Natural killer cell (primary cell): ENCODE measurements at regions not wholly inside any gene's neighbourhood (a gene's known extent, or its start where the extent isn't known, plus 50 kb on each side); places are given as distances from the start of the nearest gene placed in this dataset.

Source experiments
- ATAC-seq, 3 donors: fragments of 150-1000 bp in 2 of 3; fragments of 200-7000 bp in 1 of 3; cut with Tn5 transposase; 1 replicate in 1 of 3; 2 replicates in 2 of 3; pipeline ENCODE4 v1.10.0; 2021; ENCODE audit warnings: mild to moderate bottlenecking in 2 of 3, moderate library complexity in 2 of 3
- DNase-seq, 2 donors: peaks; one replicate each; pipeline versions ENCODE4 v3.0.0 to v3.0.0-alpha.2; 2013 to 2021; ENCODE audit warnings: mixed read lengths in 1 of 2
- H3K27ac ChIP-seq: one replicate; pipeline ENCODE4 v1.5.1; 2013; ENCODE audit warnings: mild to moderate bottlenecking, low read length
- H3K27me3 ChIP-seq: one replicate; pipeline ENCODE4 v1.6.1; 2013; ENCODE audit warnings: low read length; ENCODE audit not compliant: control insufficient read depth, insufficient read depth
- H3K36me3 ChIP-seq: one replicate; pipeline ENCODE4 v1.6.1; 2013; ENCODE audit warnings: low read length; ENCODE audit not compliant: control insufficient read depth, insufficient read depth
- H3K4me1 ChIP-seq: one replicate; pipeline ENCODE4 v1.6.1; 2013; ENCODE audit warnings: low read length; ENCODE audit not compliant: control insufficient read depth, insufficient read depth
- H3K4me3 ChIP-seq: one replicate; pipeline ENCODE4 v1.5.1; 2013; ENCODE audit warnings: low read length
- H3K9me3 ChIP-seq: one replicate; pipeline ENCODE4 v1.6.1; 2013; ENCODE audit warnings: low read length; ENCODE audit not compliant: control insufficient read depth, insufficient read depth
- H3K27ac Mint-ChIP-seq, 2 donors: one replicate each; pipeline ENCODE4 v1.8.0; 2022; ENCODE audit warnings: mild to moderate bottlenecking in 2 of 2, mixed read lengths in 2 of 2, moderate library complexity in 1 of 2
- H3K27me3 Mint-ChIP-seq, 2 donors: one replicate each; pipeline ENCODE4 v1.8.0; 2022; ENCODE audit warnings: low read depth in 2 of 2, mixed read lengths in 2 of 2
- H3K36me3 Mint-ChIP-seq: one replicate; pipeline ENCODE4 v1.8.0; 2022; ENCODE audit warnings: mixed read lengths
- H3K4me1 Mint-ChIP-seq, 2 donors: one replicate each; pipeline ENCODE4 v1.8.0; 2022; ENCODE audit warnings: mixed read lengths in 2 of 2
- H3K4me3 Mint-ChIP-seq: one replicate; pipeline ENCODE4 v1.8.0; 2022; ENCODE audit warnings: mild to moderate bottlenecking, moderate library complexity, mixed read lengths
- H3K9me3 Mint-ChIP-seq, 2 donors: one replicate each; pipeline ENCODE4 v1.8.0; 2022; ENCODE audit warnings: mixed read lengths in 2 of 2
- CTCF ChIP-seq: fragments of 200-600 bp; IDR thresholded peaks from one replicate; pipeline ENCODE4 v1.8.0; 2022; ENCODE audit warnings: antibody characterized with exemption
- WGBS: methylation state at CpG from one replicate; pipeline ENCODE4 v1.1.7; 2013; ENCODE audit warnings: missing lambda C conversion rate; ENCODE audit not compliant: insufficient coverage; 5-methylcytosine and 5-hydroxymethylcytosine counted together
- intact Hi-C: fragments of 100-400 bp; cut with micrococcal nuclease; formaldehyde crosslinking; loops from one replicate; pipeline ENCODE4 v1.14.2; 2022

- H3K9me3 Mint-ChIP-seq = no peaks in the 10 kb centered on the region
- H3K27ac ChIP-seq = no peak overlapping the region
- DNase-seq = no peak
- H3K9me3 ChIP-seq = no peaks in the 10 kb centered on the region
- H3K36me3 ChIP-seq = no peaks in the 10 kb centered on the region
- no peaks in the 10 kb centered on the region for H3K27me3 ChIP-seq
- H3K27me3 Mint-ChIP-seq = peaks cover 0 to 3% of the 10 kb centered on the region in 2 donors
- no peak overlapping the region for H3K4me3 ChIP-seq
- 92% methylated on average over 3 of the region's 4 CpGs for WGBS
- TF ChIP-seq CTCF = no peak
- H3K36me3 Mint-ChIP-seq = no peaks in the 10 kb centered on the region
- no peaks in the 10 kb centered on the region for H3K4me1 ChIP-seq
- no peak for ATAC-seq
- H3K4me3 Mint-ChIP-seq = no peak overlapping the region
- intact Hi-C loops = no loop called here
- no peak overlapping the region for H3K27ac Mint-ChIP-seq
- no peaks in the 10 kb centered on the region for H3K4me1 Mint-ChIP-seq
These were observed 62.5 kb upstream of the ACVR2A start for GRCh38 chr2:147782141-147782930.

- H3K4me1 Mint-ChIP-seq = no peaks in the 10 kb centered on the region
- TF ChIP-seq CTCF = no peak
- no peaks in the 10 kb centered on the region for H3K4me1 ChIP-seq
- ATAC-seq = no peak
- H3K4me3 ChIP-seq = no peak overlapping the region
- no peaks in the 10 kb centered on the region for H3K36me3 Mint-ChIP-seq
- no peak overlapping the region for H3K27ac ChIP-seq
- WGBS = 83% methylated on average over 1 of the region's 1 CpG
- no peak for DNase-seq
- no peak overlapping the region for H3K27ac Mint-ChIP-seq
- no peaks in the 10 kb centered on the region for H3K9me3 ChIP-seq
- H3K36me3 ChIP-seq = no peaks in the 10 kb centered on the region
- peaks cover 7 to 18% of the 10 kb centered on the region in 2 donors for H3K27me3 Mint-ChIP-seq
- H3K27me3 ChIP-seq = no peaks in the 10 kb centered on the region
- no peak overlapping the region for H3K4me3 Mint-ChIP-seq
- H3K9me3 Mint-ChIP-seq = no peaks in the 10 kb centered on the region
- intact Hi-C loops = no loop called here
These were observed 65.4 kb upstream of the ACVR2A start for GRCh38 chr2:147779440-147779839.

GRCh38 chr2:147777394-147777793 is 67.4 kb upstream of the ACVR2A start:
- TF ChIP-seq CTCF = no peak
- peaks cover 7 to 18% of the 10 kb centered on the region in 2 donors for H3K27me3 Mint-ChIP-seq
- Histone ChIP-seq H3K4me3 (no peak overlapping the region), H3K36me3 (no peaks in the 10 kb centered on the region), H3K9me3 (no peaks in the 10 kb centered on the region), H3K27me3 (no peaks in the 10 kb centered on the region), H3K27ac (no peak overlapping the region), H3K4me1 (no peaks in the 10 kb centered on the region)
- WGBS = 83% methylated on average over 2 of the region's 2 CpGs
- H3K4me3 Mint-ChIP-seq = no peak overlapping the region
- no peak overlapping the region for H3K27ac Mint-ChIP-seq
- ATAC-seq (no peak), DNase-seq (no peak)
- no peaks in the 10 kb centered on the region for H3K36me3 Mint-ChIP-seq
- H3K9me3 Mint-ChIP-seq = no peaks in the 10 kb centered on the region
- intact Hi-C loops = no loop called here
- H3K4me1 Mint-ChIP-seq = no peaks in the 10 kb centered on the region

GRCh38 chr2:147774805-147775204 is 70.0 kb upstream of the ACVR2A start:
- DNase-seq = no peak
- H3K27me3 Mint-ChIP-seq = peaks cover 7 to 18% of the 10 kb centered on the region in 2 donors
- Histone ChIP-seq H3K27me3 (no peaks in the 10 kb centered on the region), H3K4me1 (no peaks in the 10 kb centered on the region), H3K4me3 (no peak overlapping the region), H3K9me3 (no peaks in the 10 kb centered on the region), H3K36me3 (no peaks in the 10 kb centered on the region), H3K27ac (no peak overlapping the region)
- H3K4me3 Mint-ChIP-seq = no peak overlapping the region
- no peak for TF ChIP-seq CTCF
- H3K4me1 Mint-ChIP-seq = no peaks in the 10 kb centered on the region
- 85% methylated on average over 3 of the region's 3 CpGs for WGBS
- intact Hi-C loops = no loop called here
- no peak for ATAC-seq
- no peaks in the 10 kb centered on the region for H3K9me3 Mint-ChIP-seq
- H3K36me3 Mint-ChIP-seq = no peaks in the 10 kb centered on the region
- H3K27ac Mint-ChIP-seq = no peak overlapping the region
